ENCODE measurements at regions not wholly inside any gene's neighbourhood (a gene's known extent, or its start where the extent isn't known, plus 50 kb on each side); places are given as distances from the start of the nearest gene placed in this dataset.

GRCh38 chr6:18973251-18973650 is 586.1 kb downstream of the RNF144B start:
- TF ChIP-seq, protein P1, sequence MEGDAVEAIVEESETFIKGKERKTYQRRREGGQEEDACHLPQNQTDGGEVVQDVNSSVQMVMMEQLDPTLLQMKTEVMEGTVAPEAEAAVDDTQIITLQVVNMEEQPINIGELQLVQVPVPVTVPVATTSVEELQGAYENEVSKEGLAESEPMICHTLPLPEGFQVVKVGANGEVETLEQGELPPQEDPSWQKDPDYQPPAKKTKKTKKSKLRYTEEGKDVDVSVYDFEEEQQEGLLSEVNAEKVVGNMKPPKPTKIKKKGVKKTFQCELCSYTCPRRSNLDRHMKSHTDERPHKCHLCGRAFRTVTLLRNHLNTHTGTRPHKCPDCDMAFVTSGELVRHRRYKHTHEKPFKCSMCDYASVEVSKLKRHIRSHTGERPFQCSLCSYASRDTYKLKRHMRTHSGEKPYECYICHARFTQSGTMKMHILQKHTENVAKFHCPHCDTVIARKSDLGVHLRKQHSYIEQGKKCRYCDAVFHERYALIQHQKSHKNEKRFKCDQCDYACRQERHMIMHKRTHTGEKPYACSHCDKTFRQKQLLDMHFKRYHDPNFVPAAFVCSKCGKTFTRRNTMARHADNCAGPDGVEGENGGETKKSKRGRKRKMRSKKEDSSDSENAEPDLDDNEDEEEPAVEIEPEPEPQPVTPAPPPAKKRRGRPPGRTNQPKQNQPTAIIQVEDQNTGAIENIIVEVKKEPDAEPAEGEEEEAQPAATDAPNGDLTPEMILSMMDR (IDR thresholded peaks at IDR 0.05; ENCODE audit: low read length): no peak
- TF ChIP-seq EZH2 (IDR thresholded peaks at IDR 0.05; ENCODE audit: borderline replicate concordance, low read length): no peak

Data from OCI-LY1 (cell line).